IMR-90 (cell line): ENCODE measurements at regions not wholly inside any gene's neighbourhood (a gene's known extent, or its start where the extent isn't known, plus 50 kb on each side); places are given as distances from the start of the nearest gene placed in this dataset.

ENCODE experiments used
- BHLHE40 ChIP-seq: fragments of 150-350 bp; IDR thresholded peaks from 2 replicates; pipeline ENCODE4 v1.6.1; 2016; ENCODE audit warnings: mild to moderate bottlenecking, low read depth, low read length
- CEBPB ChIP-seq: IDR thresholded peaks from 2 replicates; pipeline ENCODE4 v1.6.1; 2012; ENCODE audit warnings: low read depth, low read length, improper control_type of control experiment
- CHD1 ChIP-seq: IDR thresholded peaks from 2 replicates; pipeline ENCODE4 v1.6.1; 2012; ENCODE audit warnings: low read depth, low read length, improper control_type of control experiment
- MAFK ChIP-seq: IDR thresholded peaks from 2 replicates; pipeline ENCODE4 v1.6.1; 2012; ENCODE audit warnings: low read depth, low read length, improper control_type of control experiment
- MXI1 ChIP-seq: IDR thresholded peaks from 2 replicates; pipeline ENCODE4 v1.6.1; 2012; ENCODE audit warnings: low read depth, mild to moderate bottlenecking, low read length, moderate library complexity, borderline replicate concordance
- NFE2L2 ChIP-seq: fragments of 150-350 bp; IDR thresholded peaks from 2 replicates; pipeline ENCODE4 v1.6.1; 2016; ENCODE audit warnings: low read depth, mild to moderate bottlenecking, low read length
- POLR2A ChIP-seq: IDR thresholded peaks from 2 replicates; pipeline ENCODE4 v1.6.1; 2012; ENCODE audit warnings: mild to moderate bottlenecking, low read depth, low read length
- RAD21 ChIP-seq: IDR thresholded peaks from 2 replicates; pipeline ENCODE4 v1.6.1; 2012; ENCODE audit warnings: low read length, improper control_type of control experiment
- RCOR1 ChIP-seq: IDR thresholded peaks from 2 replicates; pipeline ENCODE4 v1.6.1; 2012; ENCODE audit warnings: mild to moderate bottlenecking, low read length, improper control_type of control experiment; ENCODE audit not compliant: insufficient replicate concordance
- RFX5 ChIP-seq: IDR thresholded peaks from 2 replicates; pipeline ENCODE4 v1.8.0; 2012; ENCODE audit warnings: low read depth, mild to moderate bottlenecking, low read length, moderate library complexity
- SMC3 ChIP-seq: fragments of 150-350 bp; IDR thresholded peaks from 2 replicates; pipeline ENCODE4 v1.6.1; 2016; ENCODE audit warnings: low read depth, mild to moderate bottlenecking, antibody characterized with exemption, low read length, moderate library complexity
- TF ChIP-seq, protein P1 (sequence below): conservative IDR thresholded peaks from 2 replicates; pipeline ENCODE4 v1.5.1; 2012; ENCODE audit warnings: mild to moderate bottlenecking, low read depth, low read length, improper control_type of control experiment
- TF ChIP-seq, protein P2 (sequence below): fragments of 150-350 bp; IDR thresholded peaks from 2 replicates; pipeline ENCODE4 v1.6.1; 2017; ENCODE audit warnings: mild to moderate bottlenecking, antibody characterized with exemption, low read length, low read depth
- TF ChIP-seq, protein P3 (sequence below): fragments of 150-350 bp; IDR thresholded peaks from 2 replicates; pipeline ENCODE4 v1.6.1; 2016; ENCODE audit warnings: low read depth, mild to moderate bottlenecking, low read length, moderate library complexity, borderline replicate concordance

DNA sequence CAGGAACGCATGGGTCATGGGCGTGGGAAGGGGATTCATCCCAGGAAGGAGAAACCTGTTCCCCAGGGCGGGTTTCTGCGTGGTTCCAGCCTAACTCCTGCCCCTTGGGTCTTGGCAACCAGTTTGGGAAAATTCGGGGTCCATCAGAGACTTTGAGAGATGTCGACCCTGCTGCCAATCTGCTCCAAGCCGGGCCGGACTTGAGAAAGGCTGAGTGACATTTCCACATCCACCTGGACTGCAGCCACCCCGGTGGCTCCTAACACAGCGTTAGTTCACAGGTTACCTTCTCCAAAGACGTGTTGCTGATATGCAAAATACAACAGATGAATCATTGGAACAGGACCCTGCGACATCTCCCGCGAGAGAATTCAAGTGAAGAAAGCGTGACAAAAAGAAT, 627.2 kb downstream of the IRX1 start:
- TF ChIP-seq, protein P1, sequence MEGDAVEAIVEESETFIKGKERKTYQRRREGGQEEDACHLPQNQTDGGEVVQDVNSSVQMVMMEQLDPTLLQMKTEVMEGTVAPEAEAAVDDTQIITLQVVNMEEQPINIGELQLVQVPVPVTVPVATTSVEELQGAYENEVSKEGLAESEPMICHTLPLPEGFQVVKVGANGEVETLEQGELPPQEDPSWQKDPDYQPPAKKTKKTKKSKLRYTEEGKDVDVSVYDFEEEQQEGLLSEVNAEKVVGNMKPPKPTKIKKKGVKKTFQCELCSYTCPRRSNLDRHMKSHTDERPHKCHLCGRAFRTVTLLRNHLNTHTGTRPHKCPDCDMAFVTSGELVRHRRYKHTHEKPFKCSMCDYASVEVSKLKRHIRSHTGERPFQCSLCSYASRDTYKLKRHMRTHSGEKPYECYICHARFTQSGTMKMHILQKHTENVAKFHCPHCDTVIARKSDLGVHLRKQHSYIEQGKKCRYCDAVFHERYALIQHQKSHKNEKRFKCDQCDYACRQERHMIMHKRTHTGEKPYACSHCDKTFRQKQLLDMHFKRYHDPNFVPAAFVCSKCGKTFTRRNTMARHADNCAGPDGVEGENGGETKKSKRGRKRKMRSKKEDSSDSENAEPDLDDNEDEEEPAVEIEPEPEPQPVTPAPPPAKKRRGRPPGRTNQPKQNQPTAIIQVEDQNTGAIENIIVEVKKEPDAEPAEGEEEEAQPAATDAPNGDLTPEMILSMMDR, result no peak
- TF ChIP-seq BHLHE40 (no peak), RFX5 (no peak), RAD21 (no peak), POLR2A (no peak), SMC3 (no peak), MXI1 (no peak), CHD1 (no peak), MAFK (no peak), CEBPB (no peak), RCOR1 (no peak), NFE2L2 (no peak)
- TF ChIP-seq, protein P2, sequence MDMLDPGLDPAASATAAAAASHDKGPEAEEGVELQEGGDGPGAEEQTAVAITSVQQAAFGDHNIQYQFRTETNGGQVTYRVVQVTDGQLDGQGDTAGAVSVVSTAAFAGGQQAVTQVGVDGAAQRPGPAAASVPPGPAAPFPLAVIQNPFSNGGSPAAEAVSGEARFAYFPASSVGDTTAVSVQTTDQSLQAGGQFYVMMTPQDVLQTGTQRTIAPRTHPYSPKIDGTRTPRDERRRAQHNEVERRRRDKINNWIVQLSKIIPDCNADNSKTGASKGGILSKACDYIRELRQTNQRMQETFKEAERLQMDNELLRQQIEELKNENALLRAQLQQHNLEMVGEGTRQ, result no peak
- TF ChIP-seq, protein P3, sequence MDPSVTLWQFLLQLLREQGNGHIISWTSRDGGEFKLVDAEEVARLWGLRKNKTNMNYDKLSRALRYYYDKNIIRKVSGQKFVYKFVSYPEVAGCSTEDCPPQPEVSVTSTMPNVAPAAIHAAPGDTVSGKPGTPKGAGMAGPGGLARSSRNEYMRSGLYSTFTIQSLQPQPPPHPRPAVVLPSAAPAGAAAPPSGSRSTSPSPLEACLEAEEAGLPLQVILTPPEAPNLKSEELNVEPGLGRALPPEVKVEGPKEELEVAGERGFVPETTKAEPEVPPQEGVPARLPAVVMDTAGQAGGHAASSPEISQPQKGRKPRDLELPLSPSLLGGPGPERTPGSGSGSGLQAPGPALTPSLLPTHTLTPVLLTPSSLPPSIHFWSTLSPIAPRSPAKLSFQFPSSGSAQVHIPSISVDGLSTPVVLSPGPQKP, result no peak
